ENCODE measurements at regions not wholly inside any gene's neighbourhood (a gene's known extent, or its start where the extent isn't known, plus 50 kb on each side); places are given as distances from the start of the nearest gene placed in this dataset.

- TF ChIP-seq CTCF (conservative IDR thresholded peaks at IDR 0.05 in 1 of 2, IDR thresholded peaks at IDR 0.05 in 1 of 2; ENCODE audit: extremely low read depth in 1 of 2, insufficient read depth in 1 of 2, low read depth in 1 of 2, low read length in 2 of 2), result no peak
- TF ChIP-seq EZH2 (IDR thresholded peaks at IDR 0.05; ENCODE audit: borderline replicate concordance, low read length), result no peak
Measured at GRCh38 chr16:13629704-13630103, 290.2 kb upstream of the ERCC4 start.
